Glutamatergic neuron (in vitro differentiated cells): ENCODE measurements at regions not wholly inside any gene's neighbourhood (a gene's known extent, or its start where the extent isn't known, plus 50 kb on each side); places are given as distances from the start of the nearest gene placed in this dataset.

Source experiments
- DNase-seq: peaks from one replicate; pipeline ENCODE4 v3.0.0; 2022
- H3K27ac Mint-ChIP-seq: one replicate; pipeline ENCODE4 v1.8.0; 2020; ENCODE audit warnings: mild to moderate bottlenecking, mixed read lengths, inconsistent platforms; ENCODE audit not compliant: unreplicated experiment
- H3K27me3 Mint-ChIP-seq: one replicate; pipeline ENCODE4 v1.8.0; 2020; ENCODE audit warnings: mild to moderate bottlenecking, moderate library complexity, mixed read lengths, inconsistent platforms; ENCODE audit not compliant: unreplicated experiment
- H3K36me3 Mint-ChIP-seq: one replicate; pipeline ENCODE4 v1.8.0; 2020; ENCODE audit warnings: mild to moderate bottlenecking, mixed read lengths, inconsistent platforms; ENCODE audit not compliant: unreplicated experiment
- H3K4me1 Mint-ChIP-seq: one replicate; pipeline ENCODE4 v1.8.0; 2020; ENCODE audit warnings: mild to moderate bottlenecking, low read depth, mixed read lengths, inconsistent platforms; ENCODE audit not compliant: unreplicated experiment
- H3K4me3 Mint-ChIP-seq: one replicate; pipeline ENCODE4 v1.8.0; 2020; ENCODE audit warnings: mild to moderate bottlenecking, mixed read lengths, inconsistent platforms; ENCODE audit not compliant: unreplicated experiment
- H3K9me3 Mint-ChIP-seq: one replicate; pipeline ENCODE4 v1.8.0; 2020; ENCODE audit warnings: mild to moderate bottlenecking, moderate library complexity, mixed read lengths, inconsistent platforms; ENCODE audit not compliant: unreplicated experiment
- CTCF ChIP-seq: fragments of 200-600 bp; sonication (generic); IDR thresholded peaks from one replicate; pipeline ENCODE4 v1.5.0; 2021; ENCODE audit not compliant: partially characterized antibody, unreplicated experiment

GRCh38 chr14:71488703-71489191 lies 443.5 kb upstream of the RGS6 start:
- no peaks in the 10 kb centered on the region for H3K9me3 Mint-ChIP-seq
- no peak for TF ChIP-seq CTCF
- no peaks in the 10 kb centered on the region for H3K36me3 Mint-ChIP-seq
- no peak overlapping the region for H3K27ac Mint-ChIP-seq
- peaks cover 3% of the 10 kb centered on the region for H3K4me1 Mint-ChIP-seq
- no peaks in the 10 kb centered on the region for H3K27me3 Mint-ChIP-seq
- no peak for DNase-seq
- H3K4me3 Mint-ChIP-seq = no peak overlapping the region

- no peak overlapping the region for H3K4me3 Mint-ChIP-seq
- no peak for DNase-seq
- peaks cover 3% of the 10 kb centered on the region for H3K4me1 Mint-ChIP-seq
- no peaks in the 10 kb centered on the region for H3K9me3 Mint-ChIP-seq
- H3K27me3 Mint-ChIP-seq = no peaks in the 10 kb centered on the region
- H3K36me3 Mint-ChIP-seq = no peaks in the 10 kb centered on the region
- no peak overlapping the region for H3K27ac Mint-ChIP-seq
- no peak for TF ChIP-seq CTCF
Measured at GRCh38 chr14:71489742-71490141, 442.5 kb upstream of the RGS6 start.

DNA sequence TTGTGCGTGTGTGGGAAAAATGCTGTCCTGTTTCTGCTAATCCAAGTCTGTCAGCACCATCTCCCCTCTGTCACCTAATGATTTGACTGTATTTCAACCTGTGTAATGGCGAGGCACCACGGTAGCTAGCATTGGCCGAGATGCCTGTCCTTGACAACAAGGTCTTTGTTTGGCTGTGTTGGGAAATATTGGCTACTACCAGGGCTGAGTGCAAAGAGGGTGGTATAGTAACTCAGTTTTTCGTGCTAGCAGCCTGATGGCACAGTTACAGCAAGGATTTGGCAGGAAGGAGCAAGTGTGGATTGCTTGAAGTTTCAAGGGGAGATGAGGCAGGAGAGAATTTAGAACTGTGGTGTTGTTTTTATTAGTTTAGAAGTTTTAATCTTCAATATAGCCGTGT lies 440.3 kb upstream of the RGS6 start:
- no peak overlapping the region for H3K27ac Mint-ChIP-seq
- H3K9me3 Mint-ChIP-seq = no peaks in the 10 kb centered on the region
- no peak for DNase-seq
- H3K4me3 Mint-ChIP-seq = no peak overlapping the region
- no peaks in the 10 kb centered on the region for H3K27me3 Mint-ChIP-seq
- H3K4me1 Mint-ChIP-seq = peaks cover 3% of the 10 kb centered on the region
- no peak for TF ChIP-seq CTCF
- H3K36me3 Mint-ChIP-seq = no peaks in the 10 kb centered on the region

DNA sequence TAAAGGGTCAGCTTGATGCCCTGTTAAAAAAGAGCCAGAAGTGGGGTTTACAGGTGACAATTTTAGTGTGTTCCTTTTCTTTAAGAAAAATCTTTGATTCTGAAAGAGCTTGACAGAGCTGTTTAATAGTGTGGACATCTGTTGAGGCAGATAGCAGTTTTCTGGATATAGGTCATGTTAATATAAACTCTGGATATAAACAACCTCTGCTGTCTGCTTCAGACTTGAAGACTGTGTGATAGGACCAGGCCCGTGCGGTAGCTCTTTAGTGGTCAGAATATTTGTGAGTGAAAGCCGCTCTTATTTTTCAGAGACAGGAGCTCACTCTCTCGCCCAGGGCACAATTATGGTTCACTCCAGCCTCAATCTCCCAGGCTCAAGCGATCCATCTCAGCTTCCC lies 439.9 kb upstream of the RGS6 start:
- Mint-ChIP-seq H3K36me3 (no peaks in the 10 kb centered on the region), H3K27ac (no peak overlapping the region), H3K9me3 (no peaks in the 10 kb centered on the region), H3K27me3 (no peaks in the 10 kb centered on the region), H3K4me1 (peaks cover 3% of the 10 kb centered on the region), H3K4me3 (no peak overlapping the region)
- no peak for DNase-seq
- no peak for TF ChIP-seq CTCF

- no peak overlapping the region for H3K4me3 Mint-ChIP-seq
- no peak for TF ChIP-seq CTCF
- H3K27me3 Mint-ChIP-seq = no peaks in the 10 kb centered on the region
- DNase-seq = no peak
- no peaks in the 10 kb centered on the region for H3K9me3 Mint-ChIP-seq
- H3K27ac Mint-ChIP-seq = no peak overlapping the region
- peaks cover 1% of the 10 kb centered on the region for H3K4me1 Mint-ChIP-seq
- H3K36me3 Mint-ChIP-seq = no peaks in the 10 kb centered on the region
Measured at GRCh38 chr14:71497645-71498086, 434.6 kb upstream of the RGS6 start.
